GM12875 (cell line): ENCODE measurements at regions not wholly inside any gene's neighbourhood (a gene's known extent, or its start where the extent isn't known, plus 50 kb on each side); places are given as distances from the start of the nearest gene placed in this dataset.

ENCODE experiments used
- H3K4me3 ChIP-seq: one replicate; pipeline ENCODE4 v1.5.1; 2011; ENCODE audit warnings: low read depth, low read length, control low read depth
- TF ChIP-seq, protein P1 (sequence below): IDR thresholded peaks from 2 replicates; pipeline ENCODE4 v1.5.1; 2011; ENCODE audit warnings: low read depth, mild to moderate bottlenecking, control low read depth, inconsistent platforms, low read length, moderate library complexity, borderline replicate concordance; ENCODE audit not compliant: insufficient read depth

DNA sequence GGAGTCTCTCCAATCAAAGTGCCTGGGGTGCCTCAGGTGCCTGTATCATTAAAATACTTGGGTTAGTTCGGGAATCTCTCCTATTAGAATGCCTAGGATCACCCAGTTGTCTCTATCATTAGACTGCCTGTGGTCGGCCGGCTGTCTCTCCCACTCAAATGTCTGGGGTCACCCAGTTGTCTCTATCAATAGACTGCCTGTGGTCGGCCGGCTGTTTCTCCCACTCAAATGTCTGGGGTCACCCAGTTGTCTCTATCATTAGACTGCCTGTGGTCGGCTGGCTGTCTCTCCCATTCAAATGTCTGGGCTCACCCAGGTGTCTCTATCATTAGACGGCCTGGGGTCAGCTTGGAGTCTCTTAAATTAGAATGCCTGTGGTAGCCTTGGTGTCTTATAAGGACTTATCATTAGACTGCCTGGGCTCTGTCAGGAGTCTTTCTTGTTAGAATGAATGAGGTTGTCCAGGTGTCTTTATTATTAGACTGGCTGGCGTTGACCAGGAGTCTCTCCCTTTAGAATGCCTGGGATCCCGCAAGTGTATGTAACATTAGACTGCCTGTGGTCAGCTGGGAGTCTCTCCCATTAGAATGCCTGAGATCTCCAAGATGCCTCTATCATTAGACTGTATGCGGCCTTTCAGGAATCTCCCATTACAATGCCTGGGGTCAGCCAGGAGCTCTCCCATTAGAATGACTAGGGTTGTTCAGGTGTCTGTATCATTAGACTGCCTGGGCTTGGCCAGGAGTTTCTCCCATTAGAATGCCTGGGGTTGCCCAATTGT lies 1555.5 kb downstream of the UQCRFS1 start:
- H3K4me3 ChIP-seq: no peak overlapping the region
- TF ChIP-seq, protein P1, sequence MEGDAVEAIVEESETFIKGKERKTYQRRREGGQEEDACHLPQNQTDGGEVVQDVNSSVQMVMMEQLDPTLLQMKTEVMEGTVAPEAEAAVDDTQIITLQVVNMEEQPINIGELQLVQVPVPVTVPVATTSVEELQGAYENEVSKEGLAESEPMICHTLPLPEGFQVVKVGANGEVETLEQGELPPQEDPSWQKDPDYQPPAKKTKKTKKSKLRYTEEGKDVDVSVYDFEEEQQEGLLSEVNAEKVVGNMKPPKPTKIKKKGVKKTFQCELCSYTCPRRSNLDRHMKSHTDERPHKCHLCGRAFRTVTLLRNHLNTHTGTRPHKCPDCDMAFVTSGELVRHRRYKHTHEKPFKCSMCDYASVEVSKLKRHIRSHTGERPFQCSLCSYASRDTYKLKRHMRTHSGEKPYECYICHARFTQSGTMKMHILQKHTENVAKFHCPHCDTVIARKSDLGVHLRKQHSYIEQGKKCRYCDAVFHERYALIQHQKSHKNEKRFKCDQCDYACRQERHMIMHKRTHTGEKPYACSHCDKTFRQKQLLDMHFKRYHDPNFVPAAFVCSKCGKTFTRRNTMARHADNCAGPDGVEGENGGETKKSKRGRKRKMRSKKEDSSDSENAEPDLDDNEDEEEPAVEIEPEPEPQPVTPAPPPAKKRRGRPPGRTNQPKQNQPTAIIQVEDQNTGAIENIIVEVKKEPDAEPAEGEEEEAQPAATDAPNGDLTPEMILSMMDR: no peak

DNA sequence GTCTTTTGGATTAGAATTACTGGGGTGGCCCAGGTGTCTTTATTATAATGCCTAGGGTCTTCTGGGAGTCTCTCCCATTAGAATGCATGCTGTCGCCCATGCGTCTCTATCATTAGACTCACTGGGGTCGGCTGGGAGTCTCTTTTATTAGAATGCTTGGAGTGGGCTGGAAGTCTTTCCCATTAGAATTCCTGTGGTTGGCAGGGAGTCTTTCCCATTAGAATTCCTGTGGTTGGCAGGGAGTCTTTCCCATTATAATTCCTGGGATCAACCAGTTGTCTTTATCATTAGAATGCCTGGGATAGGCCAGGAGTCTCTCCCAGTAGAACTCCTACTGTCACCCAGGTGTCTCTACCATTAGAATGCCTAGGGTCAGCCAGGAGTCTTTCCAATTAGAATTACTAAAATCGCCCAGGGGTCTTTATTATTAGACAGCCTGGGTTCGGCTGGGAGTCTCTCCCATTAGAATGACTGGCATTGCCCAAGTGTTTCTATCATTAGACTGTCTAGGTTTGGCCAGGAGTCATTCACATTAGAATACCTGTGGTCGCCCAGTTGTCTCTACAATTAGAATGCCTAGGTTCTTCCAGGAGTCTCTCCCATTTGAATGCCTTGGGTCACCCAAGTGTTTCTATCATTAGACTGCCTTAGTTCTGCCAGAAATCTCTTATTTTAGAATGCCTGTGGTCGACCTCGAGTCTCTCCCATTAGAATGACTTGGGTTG lies 1558.5 kb downstream of the UQCRFS1 start:
- TF ChIP-seq, protein P1: no peak
- H3K4me3 ChIP-seq: no peak overlapping the region

DNA sequence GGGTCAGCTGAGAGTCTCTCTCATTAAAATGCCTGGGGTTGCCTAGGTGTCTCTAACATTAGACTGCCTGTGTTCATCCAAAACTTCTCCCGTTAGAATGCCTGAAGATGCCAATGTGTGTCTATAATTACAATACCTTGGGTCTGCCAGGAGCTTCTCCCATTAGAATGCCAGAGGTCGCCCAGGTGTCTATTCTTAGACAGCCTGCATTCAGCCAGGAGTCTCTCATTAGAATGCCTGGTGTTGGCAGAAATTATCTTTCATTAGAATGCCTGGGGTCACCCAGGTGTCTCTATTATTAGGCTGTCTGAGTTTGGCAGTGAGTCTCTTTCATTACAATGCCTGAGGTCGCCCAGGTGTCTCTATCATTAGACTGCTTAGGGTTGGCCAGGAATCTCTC lies 1560.2 kb downstream of the UQCRFS1 start:
- TF ChIP-seq, protein P1: no peak
- no peak overlapping the region for H3K4me3 ChIP-seq

DNA sequence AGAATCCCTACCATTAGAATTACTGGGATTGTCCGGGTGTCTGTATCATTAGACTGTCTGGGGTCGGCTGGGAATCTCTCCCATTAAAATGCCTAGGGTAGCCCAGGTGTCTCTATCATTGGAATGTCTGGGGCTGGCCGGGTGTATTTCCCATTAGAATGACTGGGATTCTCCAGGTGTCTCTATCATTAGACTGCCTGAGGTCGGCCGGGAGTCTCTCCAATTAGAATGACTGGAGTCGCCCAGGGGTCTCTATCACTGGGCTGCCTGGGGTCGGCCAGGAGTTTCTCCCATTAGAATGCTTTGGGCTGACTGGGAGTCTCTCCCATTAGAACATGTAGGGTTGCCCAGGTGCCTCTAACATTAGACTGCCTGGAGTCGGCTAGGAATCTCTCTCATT lies 1560.7 kb downstream of the UQCRFS1 start:
- TF ChIP-seq, protein P1: no peak
- no peak overlapping the region for H3K4me3 ChIP-seq

DNA sequence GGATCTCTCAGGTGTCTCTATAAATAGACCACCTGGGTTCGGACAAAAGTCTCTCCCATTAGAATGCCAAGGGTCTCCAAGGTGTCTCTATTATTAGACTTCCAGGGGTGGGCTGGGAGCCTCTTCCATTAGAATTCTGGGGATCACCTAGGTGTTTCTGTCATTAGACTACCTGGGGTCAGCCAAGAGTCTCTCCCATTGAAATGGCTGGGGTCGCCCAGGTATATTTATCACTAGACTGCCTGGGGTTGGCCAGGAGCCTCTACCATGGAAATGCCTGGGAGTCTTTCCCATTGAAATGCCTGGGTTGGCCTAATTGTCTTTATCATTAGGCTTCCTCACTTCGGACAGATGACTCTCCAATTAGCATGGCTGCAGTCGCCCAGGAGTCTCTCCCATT lies 1565.5 kb downstream of the UQCRFS1 start:
- TF ChIP-seq, protein P1: no peak
- no peak overlapping the region for H3K4me3 ChIP-seq

DNA sequence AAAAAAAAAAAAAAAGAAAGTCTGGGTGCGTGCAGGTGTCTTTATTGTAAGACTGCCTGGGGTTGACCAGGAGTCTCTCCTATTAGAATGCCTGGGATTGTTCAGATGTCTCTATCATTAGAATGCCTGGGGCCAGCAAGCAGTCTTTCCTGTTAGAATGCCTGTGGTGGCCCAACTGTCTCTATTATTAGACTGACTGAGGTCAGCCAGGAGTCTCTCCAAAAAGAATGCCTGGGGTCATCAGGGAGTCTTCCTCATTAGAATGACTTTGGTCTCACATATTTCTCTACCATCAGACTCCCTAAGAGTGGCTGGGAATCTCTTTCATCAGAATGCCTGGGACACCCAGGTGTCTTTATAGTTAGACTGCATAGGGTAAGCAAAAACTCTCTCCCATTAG lies 1577.5 kb downstream of the UQCRFS1 start:
- TF ChIP-seq, protein P1: no peak
- H3K4me3 ChIP-seq: no peak overlapping the region

DNA sequence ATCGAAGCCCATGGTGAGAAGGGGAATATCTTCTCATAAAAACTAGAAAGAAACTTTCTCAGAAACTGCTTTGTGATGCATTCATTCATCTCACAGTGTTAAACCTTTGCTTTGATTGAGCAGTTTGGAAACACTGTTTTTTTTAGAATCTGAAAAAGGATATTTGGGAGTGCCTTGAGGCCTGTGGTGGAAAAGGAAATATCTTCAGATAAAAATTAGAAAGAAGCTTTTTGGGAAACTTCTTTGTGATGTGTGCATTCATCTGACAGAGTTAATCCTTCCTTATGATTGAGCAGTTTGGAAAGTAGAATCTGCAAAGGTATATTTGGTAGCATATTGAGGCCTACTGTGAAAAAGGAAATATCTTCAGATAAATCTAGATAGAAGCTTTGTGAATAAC lies 1594.9 kb downstream of the UQCRFS1 start:
- H3K4me3 ChIP-seq: no peak overlapping the region
- TF ChIP-seq, protein P1: no peak
